ENCODE measurements at regions not wholly inside any gene's neighbourhood (a gene's known extent, or its start where the extent isn't known, plus 50 kb on each side); places are given as distances from the start of the nearest gene placed in this dataset.

DNA sequence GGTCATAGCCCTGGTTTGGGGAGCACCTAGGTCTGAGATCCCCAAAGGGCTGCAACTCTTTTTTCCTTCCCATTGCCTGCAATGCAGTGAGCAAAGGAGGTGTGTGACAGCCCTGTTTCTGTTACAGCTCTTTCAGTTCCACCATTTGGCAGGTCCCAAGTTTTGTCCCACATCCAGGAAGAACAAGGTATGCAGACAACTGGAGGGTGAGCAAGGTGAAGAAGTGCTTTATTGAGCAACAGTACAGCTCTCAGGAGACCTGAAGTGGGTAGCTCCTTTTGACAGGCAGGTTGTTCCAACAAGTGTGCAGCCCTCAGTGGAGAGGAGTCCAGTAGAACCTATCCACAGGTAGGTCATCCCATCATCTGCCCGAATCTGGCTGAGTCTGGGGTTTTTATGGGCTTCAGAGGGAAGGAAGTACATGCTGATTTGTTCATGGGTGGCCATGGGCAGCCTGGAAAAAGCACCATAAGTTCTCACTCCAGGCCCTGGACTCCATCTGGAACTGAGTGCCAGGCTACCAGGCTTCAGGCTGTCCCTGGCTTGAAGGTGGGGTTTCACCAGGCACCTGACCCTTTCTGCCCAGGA is 62.8 kb upstream of the NAV3 start:
- H3K27ac Mint-ChIP-seq = no peak overlapping the region
- WGBS (ENCODE audit: insufficient coverage) = 57% methylated on average over 1 of the region's 1 CpG
- ChIA-PET POLR2A (no interaction called here), CTCF (no interaction called here)
- no peaks in the 10 kb centered on the region for H4K20me1 ChIP-seq (ENCODE audit: control insufficient read depth, insufficient read depth, low read length, poor library complexity, severe bottlenecking)
- peaks cover 0 to 17% (median 9%) of the 10 kb centered on the region in 3 donors for H3K9me3 ChIP-seq (ENCODE audit: control extremely low read depth in 1 of 3, control insufficient read depth in 2 of 3, insufficient read depth in 1 of 3, low read length in 2 of 3)
- peaks cover 5% of the 10 kb centered on the region for H3K9me3 Mint-ChIP-seq (ENCODE audit: insufficient read depth)
- ATAC-seq (ENCODE audit: low read depth) (no peak), DNase-seq (no peak)
- H3K4me1 Mint-ChIP-seq = no peaks in the 10 kb centered on the region
- intact Hi-C loops (cut with micrococcal nuclease) = no loop called here
- no peak overlapping the region for H3K4me2 ChIP-seq (replicated peaks; ENCODE audit: low read depth, low read length, poor library complexity, severe bottlenecking)
- H3K27me3 Mint-ChIP-seq = no peaks in the 10 kb centered on the region
- H3K36me3 ChIP-seq (replicated peaks in 1 of 2; ENCODE audit: control extremely low read depth in 1 of 2, control insufficient read depth in 1 of 2, extremely low read depth in 1 of 2, insufficient read depth in 2 of 2, low read length in 1 of 2) = no peaks in the 10 kb centered on the region
- no peaks in the 10 kb centered on the region for H3K4me1 ChIP-seq (ENCODE audit: control insufficient read depth in 2 of 2, insufficient read depth in 2 of 2, low read length in 2 of 2)
- TF ChIP-seq, protein P1, sequence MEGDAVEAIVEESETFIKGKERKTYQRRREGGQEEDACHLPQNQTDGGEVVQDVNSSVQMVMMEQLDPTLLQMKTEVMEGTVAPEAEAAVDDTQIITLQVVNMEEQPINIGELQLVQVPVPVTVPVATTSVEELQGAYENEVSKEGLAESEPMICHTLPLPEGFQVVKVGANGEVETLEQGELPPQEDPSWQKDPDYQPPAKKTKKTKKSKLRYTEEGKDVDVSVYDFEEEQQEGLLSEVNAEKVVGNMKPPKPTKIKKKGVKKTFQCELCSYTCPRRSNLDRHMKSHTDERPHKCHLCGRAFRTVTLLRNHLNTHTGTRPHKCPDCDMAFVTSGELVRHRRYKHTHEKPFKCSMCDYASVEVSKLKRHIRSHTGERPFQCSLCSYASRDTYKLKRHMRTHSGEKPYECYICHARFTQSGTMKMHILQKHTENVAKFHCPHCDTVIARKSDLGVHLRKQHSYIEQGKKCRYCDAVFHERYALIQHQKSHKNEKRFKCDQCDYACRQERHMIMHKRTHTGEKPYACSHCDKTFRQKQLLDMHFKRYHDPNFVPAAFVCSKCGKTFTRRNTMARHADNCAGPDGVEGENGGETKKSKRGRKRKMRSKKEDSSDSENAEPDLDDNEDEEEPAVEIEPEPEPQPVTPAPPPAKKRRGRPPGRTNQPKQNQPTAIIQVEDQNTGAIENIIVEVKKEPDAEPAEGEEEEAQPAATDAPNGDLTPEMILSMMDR (IDR thresholded peaks at IDR 0.05) = no peak
- TF ChIP-seq EZH2 (IDR thresholded peaks at IDR 0.05; ENCODE audit: borderline replicate concordance, insufficient read depth, low read depth, low read length, poor library complexity, severe bottlenecking) = no peak
- H3K9ac ChIP-seq (ENCODE audit: low read length) = no peak overlapping the region
- H3K27me3 ChIP-seq (replicated peaks in 1 of 4; ENCODE audit: control extremely low read depth in 1 of 4, control insufficient read depth in 3 of 4, insufficient read depth in 4 of 4, low read length in 3 of 4) = no peaks in the 10 kb centered on the region
- H2AFZ ChIP-seq (ENCODE audit: insufficient read depth, low read depth, low read length, poor library complexity, severe bottlenecking) = no peak overlapping the region
- no peak overlapping the region for H3K4me3 Mint-ChIP-seq
- H3K27ac ChIP-seq (ENCODE audit: low read length in 2 of 2) = no peak overlapping the region
- no peak overlapping the region for H3K4me3 ChIP-seq (ENCODE audit: control extremely low read depth in 1 of 5, extremely low read depth in 1 of 5, insufficient read depth in 1 of 5, low read depth in 2 of 5, low read length in 4 of 5)
- H3K79me2 ChIP-seq (ENCODE audit: control insufficient read depth, insufficient read depth, low read length) = no peaks in the 10 kb centered on the region

- no peak for ATAC-seq (ENCODE audit: low read depth)
- TF ChIP-seq, protein P1 (IDR thresholded peaks at IDR 0.05) = no peak
- TF ChIP-seq EZH2 (IDR thresholded peaks at IDR 0.05; ENCODE audit: borderline replicate concordance, insufficient read depth, low read depth, low read length, poor library complexity, severe bottlenecking) = no peak
- Mint-ChIP-seq H3K4me3 (no peak overlapping the region), H3K4me1 (no peaks in the 10 kb centered on the region), H3K27ac (no peak overlapping the region), H3K9me3 (ENCODE audit: insufficient read depth) (peaks cover 5% of the 10 kb centered on the region), H3K27me3 (no peaks in the 10 kb centered on the region)
- Histone ChIP-seq H2AFZ (ENCODE audit: insufficient read depth, low read depth, low read length, poor library complexity, severe bottlenecking) (no peak overlapping the region), H3K9ac (ENCODE audit: low read length) (no peak overlapping the region), H3K79me2 (ENCODE audit: control insufficient read depth, insufficient read depth, low read length) (no peaks in the 10 kb centered on the region), H3K27me3 (replicated peaks in 1 of 4; ENCODE audit: control extremely low read depth in 1 of 4, control insufficient read depth in 3 of 4, insufficient read depth in 4 of 4, low read length in 3 of 4) (no peaks in the 10 kb centered on the region), H3K4me2 (replicated peaks; ENCODE audit: low read depth, low read length, poor library complexity, severe bottlenecking) (no peak overlapping the region), H3K27ac (ENCODE audit: low read length in 2 of 2) (no peak overlapping the region), H4K20me1 (ENCODE audit: control insufficient read depth, insufficient read depth, low read length, poor library complexity, severe bottlenecking) (no peaks in the 10 kb centered on the region), H3K4me3 (ENCODE audit: control extremely low read depth in 1 of 5, extremely low read depth in 1 of 5, insufficient read depth in 1 of 5, low read depth in 2 of 5, low read length in 4 of 5) (no peak overlapping the region), H3K9me3 (ENCODE audit: control extremely low read depth in 1 of 3, control insufficient read depth in 2 of 3, insufficient read depth in 1 of 3, low read length in 2 of 3) (peaks cover 0 to 17% (median 9%) of the 10 kb centered on the region in 3 donors), H3K36me3 (replicated peaks in 1 of 2; ENCODE audit: control extremely low read depth in 1 of 2, control insufficient read depth in 1 of 2, extremely low read depth in 1 of 2, insufficient read depth in 2 of 2, low read length in 1 of 2) (no peaks in the 10 kb centered on the region), H3K4me1 (ENCODE audit: control insufficient read depth in 2 of 2, insufficient read depth in 2 of 2, low read length in 2 of 2) (no peaks in the 10 kb centered on the region)
- no peak for DNase-seq
- intact Hi-C loops (cut with micrococcal nuclease) = no loop called here
- POLR2A ChIA-PET = no interaction called here
- 100% methylated on average over 2 of the region's 4 CpGs for WGBS (ENCODE audit: insufficient coverage)
- CTCF ChIA-PET = no interaction called here
Measured at GRCh38 chr12:77767335-77767734, 63.4 kb upstream of the NAV3 start.
